WTC11 (cell line): ENCODE measurements at regions not wholly inside any gene's neighbourhood (a gene's known extent, or its start where the extent isn't known, plus 50 kb on each side); places are given as distances from the start of the nearest gene placed in this dataset.

Experiments used
- ETV6 ChIP-seq: sonication (generic); formaldehyde crosslinking; IDR thresholded peaks from 2 replicates; pipeline ENCODE4 v1.8.1; 2022; ENCODE audit warnings: mild to moderate bottlenecking, missing genetic modification reagents
- JUN ChIP-seq: sonication (generic); formaldehyde crosslinking; IDR thresholded peaks from 2 replicates; pipeline ENCODE4 v1.8.0; 2023; ENCODE audit warnings: mild to moderate bottlenecking, missing genetic modification reagents
- NFE2L1 ChIP-seq: sonication (generic); formaldehyde crosslinking; IDR thresholded peaks from 2 replicates; pipeline ENCODE4 v1.8.1; 2023; ENCODE audit warnings: missing genetic modification reagents
- NR1H2 ChIP-seq: sonication (generic); formaldehyde crosslinking; IDR thresholded peaks from 2 replicates; pipeline ENCODE4 v1.9.0; 2021; ENCODE audit warnings: mild to moderate bottlenecking, moderate library complexity, missing genetic modification reagents
- TF ChIP-seq, protein P1 (sequence below): fragments of 200-600 bp; IDR thresholded peaks from 2 replicates; pipeline ENCODE4 v1.8.0; 2022; ENCODE audit warnings: antibody characterized with exemption
- TF ChIP-seq, protein P2 (sequence below): sonication (generic); formaldehyde crosslinking; IDR thresholded peaks from 2 replicates; pipeline ENCODE4 v1.8.1; 2022; ENCODE audit warnings: mild to moderate bottlenecking, moderate library complexity, missing genetic modification reagents
- TF ChIP-seq, protein P3 (sequence below): sonication (generic); formaldehyde crosslinking; IDR thresholded peaks from 2 replicates; pipeline ENCODE4 v1.8.1; 2022; ENCODE audit warnings: mild to moderate bottlenecking, missing genetic modification reagents, moderate library complexity, borderline replicate concordance
- TF ChIP-seq, protein P4 (sequence below): sonication (generic); formaldehyde crosslinking; conservative IDR thresholded peaks from 2 replicates; pipeline ENCODE4 v1.8.1; 2022; ENCODE audit warnings: mild to moderate bottlenecking, missing genetic modification reagents
- TF ChIP-seq, protein P5 (sequence below): fragments of 250-450 bp; sonication (Bioruptor Pico); IDR thresholded peaks from 2 replicates; pipeline ENCODE4 v2.1.2; 2022; ENCODE audit warnings: mild to moderate bottlenecking, moderate library complexity
- TF ChIP-seq, protein P6 (sequence below): sonication (generic); formaldehyde crosslinking; IDR thresholded peaks from 2 replicates; pipeline ENCODE4 v1.8.0; 2022; ENCODE audit warnings: mild to moderate bottlenecking, missing genetic modification reagents

DNA sequence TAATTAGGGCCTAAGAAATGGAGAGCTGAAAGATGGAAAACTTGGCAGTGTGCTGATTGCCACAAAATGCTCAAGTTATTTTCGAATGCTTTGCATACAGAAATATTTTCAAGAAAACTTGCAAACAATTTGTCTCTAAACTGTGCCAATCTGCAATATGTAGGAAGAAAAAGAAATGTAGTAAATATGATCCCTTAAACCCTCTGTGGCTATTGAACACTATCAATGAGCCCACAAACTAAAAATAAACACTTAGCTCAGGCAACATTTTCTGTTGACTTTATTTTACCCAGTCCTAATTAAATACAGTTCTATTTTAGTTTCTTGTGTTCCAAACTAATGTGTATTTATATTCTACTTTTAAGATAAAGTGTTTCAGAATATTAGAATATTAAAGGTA, 342.1 kb downstream of the SEMA3D start:
- TF ChIP-seq, protein P1, sequence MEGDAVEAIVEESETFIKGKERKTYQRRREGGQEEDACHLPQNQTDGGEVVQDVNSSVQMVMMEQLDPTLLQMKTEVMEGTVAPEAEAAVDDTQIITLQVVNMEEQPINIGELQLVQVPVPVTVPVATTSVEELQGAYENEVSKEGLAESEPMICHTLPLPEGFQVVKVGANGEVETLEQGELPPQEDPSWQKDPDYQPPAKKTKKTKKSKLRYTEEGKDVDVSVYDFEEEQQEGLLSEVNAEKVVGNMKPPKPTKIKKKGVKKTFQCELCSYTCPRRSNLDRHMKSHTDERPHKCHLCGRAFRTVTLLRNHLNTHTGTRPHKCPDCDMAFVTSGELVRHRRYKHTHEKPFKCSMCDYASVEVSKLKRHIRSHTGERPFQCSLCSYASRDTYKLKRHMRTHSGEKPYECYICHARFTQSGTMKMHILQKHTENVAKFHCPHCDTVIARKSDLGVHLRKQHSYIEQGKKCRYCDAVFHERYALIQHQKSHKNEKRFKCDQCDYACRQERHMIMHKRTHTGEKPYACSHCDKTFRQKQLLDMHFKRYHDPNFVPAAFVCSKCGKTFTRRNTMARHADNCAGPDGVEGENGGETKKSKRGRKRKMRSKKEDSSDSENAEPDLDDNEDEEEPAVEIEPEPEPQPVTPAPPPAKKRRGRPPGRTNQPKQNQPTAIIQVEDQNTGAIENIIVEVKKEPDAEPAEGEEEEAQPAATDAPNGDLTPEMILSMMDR, result no peak
- TF ChIP-seq, protein P2, sequence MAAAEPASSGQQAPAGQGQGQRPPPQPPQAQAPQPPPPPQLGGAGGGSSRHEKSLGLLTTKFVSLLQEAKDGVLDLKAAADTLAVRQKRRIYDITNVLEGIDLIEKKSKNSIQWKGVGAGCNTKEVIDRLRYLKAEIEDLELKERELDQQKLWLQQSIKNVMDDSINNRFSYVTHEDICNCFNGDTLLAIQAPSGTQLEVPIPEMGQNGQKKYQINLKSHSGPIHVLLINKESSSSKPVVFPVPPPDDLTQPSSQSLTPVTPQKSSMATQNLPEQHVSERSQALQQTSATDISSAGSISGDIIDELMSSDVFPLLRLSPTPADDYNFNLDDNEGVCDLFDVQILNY, result no peak
- TF ChIP-seq JUN (no peak), NFE2L1 (CRISPR knock-in tag) (no peak), NR1H2 (CRISPR knock-in tag) (no peak), ETV6 (no peak)
- TF ChIP-seq, protein P3, sequence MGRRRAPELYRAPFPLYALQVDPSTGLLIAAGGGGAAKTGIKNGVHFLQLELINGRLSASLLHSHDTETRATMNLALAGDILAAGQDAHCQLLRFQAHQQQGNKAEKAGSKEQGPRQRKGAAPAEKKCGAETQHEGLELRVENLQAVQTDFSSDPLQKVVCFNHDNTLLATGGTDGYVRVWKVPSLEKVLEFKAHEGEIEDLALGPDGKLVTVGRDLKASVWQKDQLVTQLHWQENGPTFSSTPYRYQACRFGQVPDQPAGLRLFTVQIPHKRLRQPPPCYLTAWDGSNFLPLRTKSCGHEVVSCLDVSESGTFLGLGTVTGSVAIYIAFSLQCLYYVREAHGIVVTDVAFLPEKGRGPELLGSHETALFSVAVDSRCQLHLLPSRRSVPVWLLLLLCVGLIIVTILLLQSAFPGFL (CRISPR knock-in tag), result no peak
- TF ChIP-seq, protein P4, sequence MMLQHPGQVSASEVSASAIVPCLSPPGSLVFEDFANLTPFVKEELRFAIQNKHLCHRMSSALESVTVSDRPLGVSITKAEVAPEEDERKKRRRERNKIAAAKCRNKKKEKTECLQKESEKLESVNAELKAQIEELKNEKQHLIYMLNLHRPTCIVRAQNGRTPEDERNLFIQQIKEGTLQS (CRISPR knock-in tag), result no peak
- TF ChIP-seq, protein P5, sequence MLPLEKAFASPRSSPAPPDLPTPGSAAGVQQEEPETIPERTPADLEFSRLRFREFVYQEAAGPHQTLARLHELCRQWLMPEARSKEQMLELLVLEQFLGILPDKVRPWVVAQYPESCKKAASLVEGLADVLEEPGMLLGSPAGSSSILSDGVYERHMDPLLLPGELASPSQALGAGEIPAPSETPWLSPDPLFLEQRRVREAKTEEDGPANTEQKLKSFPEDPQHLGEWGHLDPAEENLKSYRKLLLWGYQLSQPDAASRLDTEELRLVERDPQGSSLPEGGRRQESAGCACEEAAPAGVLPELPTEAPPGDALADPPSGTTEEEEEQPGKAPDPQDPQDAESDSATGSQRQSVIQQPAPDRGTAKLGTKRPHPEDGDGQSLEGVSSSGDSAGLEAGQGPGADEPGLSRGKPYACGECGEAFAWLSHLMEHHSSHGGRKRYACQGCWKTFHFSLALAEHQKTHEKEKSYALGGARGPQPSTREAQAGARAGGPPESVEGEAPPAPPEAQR (CRISPR knock-in tag), result no peak
- TF ChIP-seq, protein P6, sequence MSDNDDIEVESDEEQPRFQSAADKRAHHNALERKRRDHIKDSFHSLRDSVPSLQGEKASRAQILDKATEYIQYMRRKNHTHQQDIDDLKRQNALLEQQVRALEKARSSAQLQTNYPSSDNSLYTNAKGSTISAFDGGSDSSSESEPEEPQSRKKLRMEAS (CRISPR knock-in tag), result no peak
